ENCODE measurements at regions not wholly inside any gene's neighbourhood (a gene's known extent, or its start where the extent isn't known, plus 50 kb on each side); places are given as distances from the start of the nearest gene placed in this dataset.
"Not testable (repeated sequence)": the region's sequence is repeated elsewhere in the genome, so short reads cannot be mapped to it uniquely, and the experiment has no call there.

GRCh38 chr6:164359036-164359435 is 944.5 kb downstream of the QKI start:
- no peak for DNase-seq

GRCh38 chr6:164356814-164357213 is 942.3 kb downstream of the QKI start:
- no peak for DNase-seq

- DNase-seq: no peak
Measured at GRCh38 chr6:164347455-164347854, 932.9 kb downstream of the QKI start.

- no peak for DNase-seq
Measured at GRCh38 chr6:164346631-164347030, 932.1 kb downstream of the QKI start.

GRCh38 chr6:164345806-164346496 is 931.4 kb downstream of the QKI start:
- DNase-seq: no peak

- no peak for DNase-seq
Measured at GRCh38 chr6:164345327-164345726, 930.8 kb downstream of the QKI start.

- DNase-seq: no peak
Measured at GRCh38 chr6:164344801-164345291, 930.3 kb downstream of the QKI start.

- not testable (repeated sequence) for DNase-seq
Measured at GRCh38 chr6:164339442-164339841, 924.9 kb downstream of the QKI start.

GRCh38 chr6:164337925-164338397 is 923.4 kb downstream of the QKI start:
- DNase-seq: no peak

- DNase-seq: no peak
Measured at GRCh38 chr6:164337024-164337924, 922.8 kb downstream of the QKI start.

- no peak for DNase-seq
Measured at GRCh38 chr6:164336455-164336854, 921.9 kb downstream of the QKI start.

GRCh38 chr6:164331026-164331425 is 916.5 kb downstream of the QKI start:
- DNase-seq: no peak

GRCh38 chr6:164325168-164325567 is 910.6 kb downstream of the QKI start:
- no peak for DNase-seq

GRCh38 chr6:164322533-164322932 is 908.0 kb downstream of the QKI start:
- DNase-seq: no peak

- DNase-seq: no peak
Measured at GRCh38 chr6:164321297-164321696, 906.8 kb downstream of the QKI start.

- no peak for DNase-seq
Measured at GRCh38 chr6:164315376-164315775, 900.9 kb downstream of the QKI start.

- DNase-seq: no peak
Measured at GRCh38 chr6:164308339-164308738, 893.8 kb downstream of the QKI start.

GRCh38 chr6:164303102-164303964 is 888.8 kb downstream of the QKI start:
- peak; percentile 5 for DNase-seq

GRCh38 chr6:164296411-164296810 is 881.9 kb downstream of the QKI start:
- DNase-seq: no peak

- DNase-seq: no peak
Measured at GRCh38 chr6:164294047-164294784, 879.7 kb downstream of the QKI start.

- no peak for DNase-seq
Measured at GRCh38 chr6:164291224-164291623, 876.7 kb downstream of the QKI start.

GRCh38 chr6:164290101-164290500 is 875.6 kb downstream of the QKI start:
- DNase-seq: no peak

Data from right kidney (tissue), 1 donor.